ENCODE measurements at regions not wholly inside any gene's neighbourhood (a gene's known extent, or its start where the extent isn't known, plus 50 kb on each side); places are given as distances from the start of the nearest gene placed in this dataset.

DNA sequence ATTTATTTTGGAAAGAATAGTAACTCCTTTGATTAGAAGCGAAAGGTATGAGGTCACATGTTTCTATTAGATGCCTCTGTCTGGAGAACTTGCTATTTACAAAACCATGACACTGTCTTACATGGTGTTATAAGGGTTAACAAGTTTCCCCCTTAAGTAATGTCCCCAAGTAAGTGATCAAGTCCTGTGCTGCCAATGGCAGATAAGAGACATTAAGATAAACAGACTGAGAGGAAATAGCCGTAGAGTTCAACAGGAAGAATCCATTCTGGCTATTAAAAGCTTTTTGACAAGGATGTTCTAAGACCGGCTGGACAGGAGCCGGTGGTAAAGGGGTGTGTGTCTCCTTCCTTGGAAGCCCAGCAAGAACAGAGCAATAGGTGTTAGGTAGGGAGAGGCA lies 257.5 kb downstream of the GADD45G start:
- DNase-seq (ENCODE audit: low read depth), result no peak
- TF ChIP-seq, protein P1, sequence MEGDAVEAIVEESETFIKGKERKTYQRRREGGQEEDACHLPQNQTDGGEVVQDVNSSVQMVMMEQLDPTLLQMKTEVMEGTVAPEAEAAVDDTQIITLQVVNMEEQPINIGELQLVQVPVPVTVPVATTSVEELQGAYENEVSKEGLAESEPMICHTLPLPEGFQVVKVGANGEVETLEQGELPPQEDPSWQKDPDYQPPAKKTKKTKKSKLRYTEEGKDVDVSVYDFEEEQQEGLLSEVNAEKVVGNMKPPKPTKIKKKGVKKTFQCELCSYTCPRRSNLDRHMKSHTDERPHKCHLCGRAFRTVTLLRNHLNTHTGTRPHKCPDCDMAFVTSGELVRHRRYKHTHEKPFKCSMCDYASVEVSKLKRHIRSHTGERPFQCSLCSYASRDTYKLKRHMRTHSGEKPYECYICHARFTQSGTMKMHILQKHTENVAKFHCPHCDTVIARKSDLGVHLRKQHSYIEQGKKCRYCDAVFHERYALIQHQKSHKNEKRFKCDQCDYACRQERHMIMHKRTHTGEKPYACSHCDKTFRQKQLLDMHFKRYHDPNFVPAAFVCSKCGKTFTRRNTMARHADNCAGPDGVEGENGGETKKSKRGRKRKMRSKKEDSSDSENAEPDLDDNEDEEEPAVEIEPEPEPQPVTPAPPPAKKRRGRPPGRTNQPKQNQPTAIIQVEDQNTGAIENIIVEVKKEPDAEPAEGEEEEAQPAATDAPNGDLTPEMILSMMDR (IDR thresholded peaks at IDR 0.05; ENCODE audit: insufficient read depth, low read depth, low read length, missing control alignments), result no peak
- H3K4me3 ChIP-seq (ENCODE audit: low read depth, low read length), result no peak overlapping the region

DNA sequence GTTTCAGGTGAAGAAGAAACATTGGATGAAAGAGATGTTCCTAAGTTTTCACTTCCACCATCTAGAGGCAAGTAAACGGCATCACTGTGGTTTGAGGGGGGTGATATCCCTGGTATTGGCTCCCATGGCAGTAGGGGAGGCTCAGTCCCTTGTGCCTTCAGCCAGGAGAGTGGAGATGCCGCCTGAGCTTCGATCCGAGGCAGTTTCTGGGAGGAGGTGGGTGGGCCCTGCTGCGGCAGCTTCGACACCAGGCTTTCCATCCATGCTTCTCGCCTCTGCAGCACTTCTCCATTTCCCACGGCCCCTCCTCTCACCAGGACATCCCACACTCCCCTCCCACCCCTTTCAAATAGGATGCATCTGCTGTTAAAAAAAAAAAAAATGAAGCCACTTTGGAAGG lies 258.3 kb downstream of the GADD45G start:
- TF ChIP-seq, protein P1 (IDR thresholded peaks at IDR 0.05; ENCODE audit: insufficient read depth, low read depth, low read length, missing control alignments), result no peak
- H3K4me3 ChIP-seq (ENCODE audit: low read depth, low read length), result no peak overlapping the region

DNA sequence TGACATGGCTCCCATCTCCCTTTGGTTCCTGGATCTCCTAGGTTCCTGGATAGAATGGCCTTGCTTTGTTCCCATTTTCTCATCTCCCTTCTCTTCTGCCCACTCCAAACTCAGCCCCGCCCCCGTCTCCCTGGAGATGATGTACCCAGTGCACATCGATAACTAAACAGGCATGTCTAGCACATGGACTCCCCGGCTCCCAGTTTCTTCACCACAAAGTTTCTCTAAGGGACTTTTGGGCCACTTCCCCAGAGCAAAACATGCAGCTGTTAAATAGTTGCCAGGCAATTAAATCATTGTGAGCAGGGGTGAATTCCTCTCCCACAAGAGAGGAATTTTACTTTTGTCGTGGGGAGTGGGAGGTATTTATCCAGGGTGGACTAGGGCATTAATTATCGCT lies 259.0 kb downstream of the GADD45G start:
- no peak overlapping the region for H3K4me3 ChIP-seq (ENCODE audit: low read depth, low read length)
- TF ChIP-seq, protein P1 (IDR thresholded peaks at IDR 0.05; ENCODE audit: insufficient read depth, low read depth, low read length, missing control alignments), result no peak
- peak; percentile 12 for DNase-seq (ENCODE audit: low read depth)

More for the DNA sequence above, 258.3 kb downstream of the GADD45G start:
- no peak for DNase-seq (ENCODE audit: low read depth)

DNA sequence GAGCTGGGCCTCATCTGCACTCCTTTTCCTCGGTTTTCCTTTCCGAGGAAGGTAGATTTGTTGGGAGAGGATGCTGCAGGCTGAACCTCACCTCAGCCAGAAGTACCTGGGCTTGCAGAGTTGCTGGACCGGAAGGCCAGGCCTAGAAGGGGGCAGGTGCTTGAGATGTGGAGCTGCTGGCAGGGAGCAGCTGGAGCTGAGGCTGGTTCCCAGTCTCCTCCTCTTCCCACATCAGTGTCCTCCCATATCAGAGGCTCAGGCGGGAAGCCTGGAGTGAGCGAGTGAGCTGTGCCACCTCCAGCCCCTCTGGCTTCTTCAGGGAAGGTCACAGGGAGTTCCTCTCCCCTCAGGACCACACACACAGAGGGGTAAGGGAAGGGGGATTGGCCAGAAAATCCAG lies 259.4 kb downstream of the GADD45G start:
- TF ChIP-seq, protein P1 (IDR thresholded peaks at IDR 0.05; ENCODE audit: insufficient read depth, low read depth, low read length, missing control alignments), result no peak
- no peak for DNase-seq (ENCODE audit: low read depth)
- no peak overlapping the region for H3K4me3 ChIP-seq (ENCODE audit: low read depth, low read length)

DNA sequence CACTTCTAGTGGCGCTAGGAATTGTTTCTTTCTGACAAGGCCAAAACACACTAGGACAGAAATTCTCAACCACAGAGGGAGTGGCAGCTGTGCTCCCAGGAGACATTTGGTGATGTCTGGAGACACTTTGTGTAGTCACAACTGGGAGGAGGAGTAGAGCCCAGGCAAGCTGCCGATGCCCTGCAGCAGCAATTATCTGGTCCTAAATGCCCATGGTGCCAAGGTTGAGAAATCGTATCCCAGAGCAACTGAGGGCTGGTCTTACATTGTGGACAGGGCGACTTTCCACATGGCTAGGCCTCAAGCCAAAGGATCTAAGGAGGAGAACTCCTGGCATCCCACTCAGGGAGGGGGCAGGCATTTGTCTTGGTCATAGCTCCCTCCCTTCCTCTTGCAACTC lies 259.9 kb downstream of the GADD45G start:
- TF ChIP-seq, protein P1 (IDR thresholded peaks at IDR 0.05; ENCODE audit: insufficient read depth, low read depth, low read length, missing control alignments), result no peak
- DNase-seq (ENCODE audit: low read depth), result no peak
- no peak overlapping the region for H3K4me3 ChIP-seq (ENCODE audit: low read depth, low read length)

DNA sequence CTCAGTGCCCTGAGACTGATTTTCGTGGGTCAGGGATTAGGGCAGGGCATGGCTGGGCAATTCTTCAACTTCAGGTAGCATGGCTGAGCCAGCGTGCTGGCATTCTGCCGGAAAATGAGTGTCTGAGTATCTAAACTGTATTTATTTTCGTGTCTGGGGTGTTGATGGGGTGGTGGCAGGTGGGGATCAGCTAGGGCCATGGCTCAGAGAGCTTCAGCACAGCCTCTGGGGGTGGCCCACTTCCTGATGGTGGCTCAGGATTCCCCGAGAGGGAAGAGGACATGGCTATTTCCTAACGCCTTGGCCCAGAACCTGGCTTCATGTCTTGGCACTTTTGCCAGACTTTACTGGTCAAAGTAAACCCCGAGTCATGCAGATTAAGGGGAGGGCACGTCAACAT lies 260.5 kb downstream of the GADD45G start:
- TF ChIP-seq, protein P1 (IDR thresholded peaks at IDR 0.05; ENCODE audit: insufficient read depth, low read depth, low read length, missing control alignments), result no peak
- H3K4me3 ChIP-seq (ENCODE audit: low read depth, low read length), result no peak overlapping the region
- no peak for DNase-seq (ENCODE audit: low read depth)

DNA sequence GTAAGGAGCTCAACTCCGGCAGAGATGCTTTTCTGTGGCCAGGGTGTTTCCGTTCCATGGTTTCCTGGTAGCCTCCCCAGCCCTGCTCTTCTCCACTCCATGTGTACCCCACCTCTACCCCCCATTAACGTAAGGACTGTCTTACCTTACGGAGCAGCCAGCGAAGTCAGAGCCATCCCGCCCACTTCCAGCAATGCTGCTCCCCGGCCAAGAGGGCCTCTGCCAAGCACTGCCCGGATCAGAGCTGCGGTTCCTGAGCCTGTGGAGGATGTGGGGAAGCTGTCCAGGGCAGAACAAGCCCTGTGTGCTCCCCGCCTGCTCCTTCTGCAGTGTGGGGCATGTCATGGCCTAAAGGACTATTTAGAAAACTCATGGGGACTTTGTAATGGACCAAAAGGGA lies 261.2 kb downstream of the GADD45G start:
- TF ChIP-seq, protein P1 (IDR thresholded peaks at IDR 0.05; ENCODE audit: insufficient read depth, low read depth, low read length, missing control alignments), result no peak
- no peak for DNase-seq (ENCODE audit: low read depth)
- no peak overlapping the region for H3K4me3 ChIP-seq (ENCODE audit: low read depth, low read length)

All from GM12865 (cell line).